GM21717 (cell line): ENCODE measurements at regions not wholly inside any gene's neighbourhood (a gene's known extent, or its start where the extent isn't known, plus 50 kb on each side); places are given as distances from the start of the nearest gene placed in this dataset.

Source experiments
- ATAC-seq: cut with Tn5 transposase; IDR thresholded peaks from one replicate; pipeline ENCODE4 v1.9.1; 2021; ENCODE audit warnings: mild to moderate bottlenecking, moderate library complexity; ENCODE audit not compliant: unreplicated experiment

DNA sequence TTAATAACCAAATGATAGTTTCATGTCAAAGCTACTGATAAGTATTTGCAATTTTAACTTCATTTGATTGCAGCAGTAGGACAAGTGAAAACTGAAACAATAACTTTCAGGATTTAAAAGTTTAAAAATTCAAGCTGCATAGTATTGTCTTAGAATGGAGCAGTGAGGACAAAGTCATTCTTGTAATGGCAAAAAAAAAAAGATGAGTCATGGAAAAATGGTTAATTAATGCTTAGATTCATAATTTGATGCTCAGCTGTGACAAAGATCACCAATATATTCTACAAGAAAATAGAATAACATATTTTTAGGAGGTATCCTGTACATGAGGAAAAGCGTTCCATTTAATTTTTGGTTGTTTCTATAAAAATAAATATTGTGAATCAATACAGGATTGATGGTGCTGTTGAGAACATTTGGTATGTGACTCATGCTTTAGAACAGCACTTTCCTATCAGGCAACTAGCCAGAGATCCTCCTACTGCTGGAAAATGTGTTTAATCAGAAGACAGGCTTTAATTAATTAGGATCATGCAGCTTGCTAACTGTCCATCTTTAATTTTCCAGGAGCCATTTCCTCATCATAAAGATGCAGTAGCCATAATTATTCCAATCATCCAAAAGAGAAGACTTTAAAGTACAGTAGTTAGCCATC, 239.0 kb upstream of the MMADHC start:
- ATAC-seq, result no peak

DNA sequence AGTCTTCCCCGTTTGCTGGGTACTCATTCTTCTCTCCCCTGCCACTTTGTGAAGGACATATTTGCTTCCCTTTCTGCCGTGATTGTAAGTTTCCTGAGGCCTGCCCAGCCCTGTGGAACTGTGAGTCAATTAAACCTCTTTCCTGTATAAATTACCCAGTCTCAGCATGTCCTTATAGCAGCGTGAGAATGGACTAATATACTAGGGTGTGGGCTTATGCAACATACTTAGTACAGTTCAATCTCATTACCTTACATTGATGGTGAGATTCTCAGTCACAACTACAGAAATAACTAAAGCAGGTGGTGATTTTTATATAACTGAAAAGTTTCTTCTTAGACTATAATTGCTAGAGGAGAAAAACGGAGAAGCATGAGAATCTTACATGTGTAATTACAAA, 237.9 kb upstream of the MMADHC start:
- no peak for ATAC-seq

DNA sequence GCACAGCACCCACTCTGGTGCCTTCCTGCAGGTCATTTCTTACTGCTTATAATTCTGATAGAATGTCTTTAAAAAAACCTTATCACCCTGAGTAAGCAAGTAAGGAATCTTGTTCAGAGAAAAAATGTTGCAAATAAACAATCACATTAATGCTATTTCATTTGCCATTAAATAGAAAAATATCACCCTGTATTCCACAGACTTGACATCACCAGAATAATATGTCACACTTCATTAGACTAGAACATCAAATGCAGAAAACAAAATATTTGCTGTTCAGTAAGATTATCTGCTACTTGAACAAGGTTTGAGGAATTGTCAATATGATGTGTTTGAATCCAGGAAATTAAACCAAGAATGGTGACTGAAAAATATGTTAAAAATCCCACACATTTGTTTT, 236.6 kb upstream of the MMADHC start:
- no peak for ATAC-seq

DNA sequence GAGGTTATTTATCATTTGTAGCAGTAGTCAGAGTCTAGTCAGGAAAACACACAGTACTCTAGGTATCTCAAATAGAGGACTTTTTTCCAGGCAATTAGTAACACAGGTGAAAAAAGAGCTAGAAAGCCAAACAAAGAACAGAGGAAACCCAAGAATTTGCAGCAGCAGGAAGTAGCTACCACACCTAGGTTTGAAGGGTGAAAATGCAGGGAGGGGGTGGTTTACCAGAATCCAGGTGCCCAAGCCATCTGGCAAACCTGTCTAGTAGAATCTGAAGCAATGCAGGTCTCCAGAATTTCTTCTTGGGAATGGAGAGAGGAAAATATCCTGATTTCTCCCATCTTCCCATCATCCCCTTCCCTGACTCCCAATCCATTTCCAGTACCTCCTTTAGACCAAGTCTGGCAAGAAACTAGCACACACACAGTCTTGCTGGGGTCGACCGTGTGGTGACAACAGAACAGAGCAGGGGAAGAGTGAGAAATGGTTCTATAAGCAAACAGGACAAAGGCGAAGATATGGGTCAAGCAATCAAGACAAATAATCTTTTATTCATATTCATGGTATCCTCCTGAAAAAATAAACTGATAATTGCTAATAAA, 231.9 kb upstream of the MMADHC start:
- ATAC-seq, result no peak

DNA sequence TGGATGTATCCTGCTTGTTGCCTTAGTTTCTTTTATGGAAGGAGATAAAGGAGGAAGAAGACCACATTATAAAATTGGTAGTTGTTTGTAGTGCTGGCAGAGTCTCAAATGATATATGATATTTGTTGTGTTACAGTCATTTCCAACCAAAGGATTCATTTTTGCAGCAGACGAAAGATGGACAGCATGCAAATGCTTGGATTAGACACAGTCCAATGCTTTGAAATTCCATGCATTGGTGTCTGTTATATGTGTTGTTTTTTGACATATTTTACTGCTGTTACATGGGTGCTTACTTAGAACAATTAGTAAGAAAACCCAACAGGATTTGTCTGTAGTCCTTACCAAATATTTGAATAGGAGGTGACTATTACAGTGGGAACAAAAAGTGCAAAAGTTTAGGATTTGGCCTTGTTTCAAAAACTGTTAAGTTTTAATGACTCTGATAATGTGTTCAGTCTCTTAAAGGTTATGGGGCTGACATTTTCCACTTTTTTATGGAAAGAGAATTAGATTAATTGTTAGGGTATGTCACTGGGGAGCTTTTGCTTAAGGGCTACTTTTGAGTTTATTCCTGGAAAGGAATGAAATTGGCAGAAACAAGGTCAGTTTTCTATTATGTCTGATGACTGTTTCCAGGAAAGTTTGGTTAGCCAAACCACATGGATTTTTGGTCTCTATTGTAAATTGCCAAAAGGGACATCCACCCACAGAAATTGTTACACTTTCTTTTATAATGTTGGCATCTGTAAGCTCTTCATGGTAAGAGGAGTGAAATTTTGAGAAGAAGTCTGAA, 229.4 kb upstream of the MMADHC start:
- no peak for ATAC-seq

DNA sequence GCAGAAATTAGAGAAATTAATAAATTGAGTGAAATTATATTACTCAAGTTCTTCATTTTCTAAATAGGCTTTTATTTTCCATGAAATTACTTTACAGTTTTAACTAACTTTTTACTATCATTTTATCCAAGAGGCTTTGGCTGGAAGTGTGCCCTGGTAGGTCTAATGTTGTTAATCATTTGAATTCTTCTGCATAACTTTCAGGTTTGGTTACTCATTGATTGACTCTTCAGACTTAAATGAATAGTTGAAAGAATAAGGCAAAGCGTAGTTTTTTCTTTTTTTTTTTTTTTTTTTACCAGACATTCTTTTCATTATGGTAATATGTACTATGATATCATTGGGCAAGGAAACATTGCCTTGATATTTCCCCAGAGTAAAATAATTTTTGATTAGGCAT, 228.4 kb upstream of the MMADHC start:
- ATAC-seq, result no peak

DNA sequence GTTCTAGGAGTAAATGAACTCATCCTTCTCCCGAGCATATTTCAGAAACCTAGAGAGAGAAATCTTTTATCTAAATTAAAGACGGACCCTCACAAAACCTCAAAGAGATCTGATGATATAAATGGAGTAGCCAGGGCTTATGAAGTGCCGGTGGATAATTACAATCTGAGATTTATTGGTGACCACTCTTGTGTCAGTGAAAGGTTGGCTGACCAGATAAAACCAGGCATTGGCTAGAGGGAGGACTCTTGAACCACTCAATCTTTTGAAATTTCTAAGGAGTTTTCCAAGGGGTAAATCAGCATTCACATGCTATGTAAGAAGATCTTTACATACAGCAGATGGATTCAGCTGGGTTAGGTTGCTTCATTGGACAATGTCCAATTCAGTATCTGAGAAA, 227.3 kb upstream of the MMADHC start:
- no peak for ATAC-seq

DNA sequence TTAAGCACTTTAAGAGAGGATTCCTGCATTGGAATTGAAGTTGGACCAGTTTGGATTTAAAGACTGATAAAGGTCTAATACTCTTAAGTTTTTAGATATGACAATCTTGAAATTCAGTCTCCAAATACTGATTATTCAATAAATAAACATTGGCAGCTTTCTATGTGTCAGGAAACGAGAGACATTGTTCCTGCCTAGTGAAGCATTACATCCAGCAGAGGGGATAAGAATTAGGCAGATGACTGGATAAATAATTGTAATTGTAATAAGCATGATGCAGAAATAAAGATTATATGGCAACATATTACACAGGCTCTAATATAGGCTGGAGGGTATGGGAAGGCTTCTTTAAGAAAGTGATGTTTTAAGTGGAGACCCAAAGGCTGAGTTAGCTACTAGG, 226.5 kb upstream of the MMADHC start:
- ATAC-seq, result no peak

DNA sequence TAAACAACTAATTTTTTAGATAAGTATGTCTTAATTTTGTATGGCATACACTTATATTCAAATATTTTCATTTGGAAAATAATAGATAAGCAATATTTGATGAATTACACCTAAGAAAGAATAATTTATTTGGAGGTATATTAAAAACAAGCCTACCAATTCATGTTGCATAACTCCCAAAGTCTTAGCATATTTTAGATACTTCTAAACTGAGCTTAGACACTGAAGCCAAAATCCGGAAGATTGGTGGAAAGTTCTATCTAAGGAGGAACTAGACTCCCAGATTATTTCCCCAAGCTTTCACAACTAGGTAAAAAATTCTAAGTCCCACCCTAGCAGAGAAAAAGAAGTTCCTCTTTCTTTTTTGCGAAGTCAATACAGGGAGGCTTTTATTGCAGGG, 221.0 kb upstream of the MMADHC start:
- ATAC-seq, result no peak

DNA sequence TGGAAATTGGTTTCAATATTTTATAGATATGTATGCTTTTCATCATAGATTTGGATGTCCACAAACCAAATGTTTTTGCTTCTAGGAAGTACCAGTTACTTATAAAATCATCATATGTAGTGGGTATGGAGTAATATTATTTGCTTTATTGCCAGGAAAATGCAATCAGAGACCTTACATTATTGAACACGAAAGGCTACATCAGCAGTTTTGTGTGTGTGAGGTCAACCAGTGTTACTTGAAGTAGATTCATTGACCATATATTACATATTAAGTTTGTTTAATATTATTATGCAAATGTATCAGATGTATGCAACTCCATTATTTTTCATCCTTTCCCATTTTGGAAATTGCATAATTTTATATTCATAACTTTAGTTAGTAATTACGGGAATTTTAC, 219.1 kb upstream of the MMADHC start:
- ATAC-seq, result no peak

DNA sequence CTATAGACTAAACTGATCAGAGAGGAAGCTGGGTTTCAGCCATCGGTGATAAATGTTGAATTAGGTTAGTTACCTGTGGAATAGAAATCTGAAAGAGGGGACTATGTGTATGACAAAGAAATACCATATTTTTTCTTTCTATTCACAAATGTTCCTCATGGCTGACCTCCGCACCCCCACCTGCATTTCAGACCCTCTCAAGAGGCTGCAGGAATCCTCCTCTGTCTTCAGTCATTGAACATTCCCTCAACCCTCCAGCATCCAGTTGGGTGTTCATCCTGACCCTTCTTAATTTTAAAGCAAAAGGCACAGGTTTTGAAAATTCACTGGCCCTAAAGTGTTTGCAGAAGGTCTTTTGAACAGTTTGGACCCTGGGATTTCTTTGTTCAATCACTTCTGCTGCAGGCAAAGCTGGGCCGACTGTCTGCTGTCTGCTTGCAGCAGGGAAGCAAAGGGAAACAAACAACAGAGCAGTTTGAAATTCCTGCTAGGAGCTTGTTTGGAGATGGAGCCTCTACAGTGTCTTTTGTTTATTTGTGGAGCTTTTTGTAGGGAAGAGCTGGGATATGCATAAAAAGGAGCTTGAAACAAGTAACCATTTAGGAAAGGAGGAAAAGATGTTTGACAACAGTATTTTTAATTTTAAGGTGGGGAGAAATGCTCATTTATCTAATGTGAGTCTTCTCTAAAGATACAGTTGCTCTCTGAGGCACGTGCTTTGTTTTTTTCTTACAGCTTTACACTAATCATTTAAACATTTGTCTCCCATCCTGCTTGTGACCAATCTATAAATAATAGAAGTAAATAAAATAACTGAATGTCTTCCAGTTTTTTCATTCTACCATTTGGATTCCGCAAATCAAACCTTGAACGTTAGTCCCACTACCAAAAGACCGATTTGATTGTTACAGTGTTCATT, 213.3 kb upstream of the MMADHC start:
- ATAC-seq, result no peak

DNA sequence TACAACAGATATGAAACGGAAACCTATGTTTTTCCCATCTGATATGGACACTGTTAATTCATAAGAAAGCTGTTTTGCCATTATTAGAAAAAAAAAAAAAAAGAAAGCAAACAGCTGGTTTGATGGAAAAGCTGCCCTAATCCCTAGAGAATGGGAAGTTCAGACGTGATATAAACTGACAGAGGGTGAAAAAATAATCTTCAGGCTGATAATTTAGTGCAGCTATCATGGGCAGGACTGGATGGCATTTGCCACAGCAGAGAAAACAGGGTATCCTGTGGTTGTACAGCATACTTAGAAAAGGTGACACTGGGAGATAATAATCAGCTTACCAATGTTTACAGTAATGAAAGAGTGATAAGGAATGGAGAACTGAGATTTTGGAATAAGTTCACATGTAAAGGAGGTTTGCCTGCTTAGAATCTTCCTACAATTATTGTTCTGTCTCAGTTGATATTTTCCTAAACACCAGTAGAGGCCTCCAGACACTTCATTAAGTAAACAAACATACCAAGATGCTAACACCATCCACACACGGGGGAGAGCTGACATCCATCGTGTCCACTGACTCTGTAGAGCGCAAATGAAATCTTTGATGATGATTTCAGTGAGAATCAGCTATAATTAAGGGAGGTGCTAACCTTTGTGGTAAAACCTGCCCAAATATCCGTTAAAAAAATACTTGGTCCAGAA, 211.6 kb upstream of the MMADHC start:
- ATAC-seq, result no peak

DNA sequence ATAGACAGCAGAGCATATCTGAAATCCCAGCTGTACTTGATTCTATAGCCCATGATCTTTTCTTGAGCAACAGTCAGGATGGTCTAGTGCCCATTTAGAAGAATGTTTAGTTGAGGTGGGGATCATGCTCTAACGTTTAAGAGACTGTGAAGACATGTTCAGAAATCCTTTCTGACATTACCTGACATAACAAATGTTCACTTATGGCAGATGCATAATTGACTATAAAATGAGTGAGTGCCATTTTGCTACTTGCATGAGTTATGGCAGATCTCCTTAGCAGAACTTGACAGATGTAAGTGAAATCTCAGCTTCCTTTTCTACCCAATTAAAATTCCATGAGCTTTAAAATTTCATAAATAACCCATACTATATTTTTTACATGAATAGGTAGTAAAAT, 209.5 kb upstream of the MMADHC start:
- no peak for ATAC-seq

DNA sequence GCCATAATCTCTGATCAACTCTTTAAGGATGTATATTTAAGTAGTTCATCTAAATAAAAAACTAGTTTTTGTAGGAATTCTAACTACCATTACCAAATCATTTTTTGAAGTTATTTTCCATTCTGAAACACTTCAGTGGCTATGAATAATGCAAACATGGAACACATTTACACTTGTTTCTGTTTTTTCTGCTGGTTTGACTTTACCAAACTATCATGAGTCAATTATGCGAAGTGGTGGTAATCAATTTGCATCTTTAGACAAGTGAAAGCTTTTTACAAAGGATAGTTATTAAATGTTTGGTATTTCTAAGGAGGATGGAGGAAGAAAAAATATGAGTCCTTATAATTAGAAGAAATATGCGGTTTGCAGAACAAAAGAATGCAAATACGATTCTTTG, 202.0 kb upstream of the MMADHC start:
- no peak for ATAC-seq

DNA sequence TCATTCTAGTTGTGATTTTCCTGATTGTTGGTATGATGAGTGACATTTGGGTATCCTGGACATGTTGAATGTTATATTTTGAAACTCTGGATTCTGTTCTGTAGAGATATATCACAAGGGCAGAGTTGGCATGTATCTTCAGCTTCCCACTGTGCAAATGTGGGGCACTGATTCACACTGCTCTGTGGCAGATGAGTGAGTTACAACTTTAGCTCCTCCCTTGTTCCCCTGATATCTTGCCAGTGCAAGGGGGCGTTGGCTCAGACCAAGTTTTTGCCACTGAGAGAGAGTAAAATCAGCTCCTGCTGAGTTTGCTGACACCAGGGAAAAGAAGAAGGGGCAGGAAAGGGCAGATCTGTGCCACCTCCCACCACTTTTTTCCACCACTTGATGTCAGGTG, 199.6 kb upstream of the MMADHC start:
- no peak for ATAC-seq

DNA sequence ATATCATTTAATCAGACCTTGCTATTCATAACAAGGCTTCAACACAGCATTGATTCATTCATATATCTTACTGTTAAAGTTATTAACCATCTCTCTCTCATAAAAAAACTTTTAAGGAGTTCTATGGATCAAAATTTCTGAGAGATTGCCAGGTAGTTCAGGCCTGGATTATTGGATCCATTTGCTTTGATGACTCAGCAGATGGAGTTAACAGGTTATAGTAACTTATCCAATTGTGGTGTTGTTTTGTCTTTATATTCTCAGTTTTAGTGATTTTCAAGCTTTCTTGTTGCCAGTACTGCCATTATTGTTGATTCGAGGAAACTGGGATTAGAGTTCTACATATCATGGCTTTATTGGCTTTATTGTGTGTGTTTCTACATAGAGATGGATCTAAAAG, 195.7 kb upstream of the MMADHC start:
- ATAC-seq, result no peak

DNA sequence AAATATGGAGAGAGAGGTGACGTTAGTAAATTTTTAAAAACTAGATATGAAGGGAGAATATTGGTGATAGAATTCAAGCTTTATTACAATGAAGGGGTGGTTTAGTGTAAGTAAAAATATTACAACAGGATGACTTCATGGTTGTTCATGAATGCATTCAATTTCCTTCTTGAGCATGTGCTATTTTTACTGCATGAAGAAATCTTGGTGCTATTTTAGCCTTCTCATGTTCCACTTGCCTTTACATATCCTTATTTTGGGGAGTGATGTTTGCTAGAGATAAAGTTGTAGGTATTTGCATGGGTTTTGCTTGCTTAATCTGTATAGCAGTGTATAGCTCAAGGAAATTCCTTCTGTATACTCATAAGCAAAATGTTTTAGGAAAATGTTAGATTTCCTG, 195.0 kb upstream of the MMADHC start:
- ATAC-seq, result no peak

DNA sequence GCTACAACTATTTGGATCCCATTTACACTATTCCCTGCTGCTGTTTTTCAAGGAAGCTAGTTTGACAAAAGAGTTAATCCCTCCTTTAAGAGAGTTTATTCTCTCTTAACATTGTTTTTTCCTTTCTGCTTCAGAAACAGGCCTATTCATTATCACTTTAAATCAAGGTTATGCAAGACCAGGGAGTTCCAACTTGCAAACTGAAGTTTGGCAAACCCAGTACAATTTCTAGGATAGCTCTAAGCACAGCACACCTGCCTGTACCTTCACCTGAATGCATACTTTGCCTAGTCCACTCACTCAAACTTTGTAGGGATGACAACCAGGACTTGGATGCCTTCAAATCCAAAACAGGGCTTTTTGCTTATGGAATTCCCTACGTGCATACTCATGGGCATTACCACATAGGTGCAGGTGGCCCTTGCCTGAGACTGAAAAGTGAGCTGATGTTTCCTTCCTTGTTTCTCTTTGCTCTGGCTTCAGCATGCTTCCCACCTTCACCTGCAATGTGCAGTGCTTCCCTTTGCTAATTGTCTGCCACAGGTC, 193.8 kb upstream of the MMADHC start:
- no peak for ATAC-seq

DNA sequence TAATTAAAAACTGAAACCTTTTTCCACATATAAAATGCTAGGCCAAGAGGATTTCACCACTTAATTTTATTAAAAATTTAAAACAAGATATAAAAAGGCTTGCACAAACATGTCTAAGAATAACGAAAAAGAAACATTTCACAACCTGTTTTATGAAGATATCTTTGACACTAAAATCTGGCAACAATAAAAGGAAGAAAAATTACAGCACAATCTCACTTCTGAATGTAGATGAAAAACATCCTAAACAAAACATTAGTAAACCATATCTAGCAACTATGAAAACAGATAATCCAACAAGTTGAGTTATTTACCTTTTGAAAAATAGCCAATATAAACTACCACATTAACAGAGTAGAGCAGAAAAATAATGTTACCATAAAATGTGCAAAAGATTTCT, 185.4 kb upstream of the MMADHC start:
- ATAC-seq, result no peak

DNA sequence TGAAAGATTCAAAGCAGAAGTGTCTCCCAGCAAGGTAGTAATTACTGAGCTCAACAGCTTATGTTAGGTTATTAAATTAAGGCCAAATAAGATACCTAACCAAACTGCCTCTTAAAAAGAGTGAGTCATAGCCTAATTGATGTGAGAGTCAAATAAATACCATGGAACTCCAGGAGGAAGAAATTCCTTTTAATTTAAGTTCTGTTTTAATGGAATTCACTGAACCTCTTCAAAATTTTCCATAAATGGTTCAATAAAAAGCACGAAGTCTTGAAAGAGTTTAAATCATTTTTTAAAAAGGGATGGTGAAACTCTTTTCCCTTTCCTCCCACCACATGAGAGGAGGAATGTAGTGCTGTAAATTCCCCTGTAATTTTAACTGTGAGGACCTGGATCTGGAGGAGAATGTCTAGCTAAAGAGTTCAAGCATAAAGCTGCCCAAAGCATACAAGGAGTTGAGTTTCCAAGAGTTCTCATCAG, 180.8 kb upstream of the MMADHC start:
- ATAC-seq, result no peak
